DOHH2 (cell line): ENCODE measurements at regions not wholly inside any gene's neighbourhood (a gene's known extent, or its start where the extent isn't known, plus 50 kb on each side); places are given as distances from the start of the nearest gene placed in this dataset.

Experiments used
- H3F3A ChIP-seq: fragments of 200-600 bp; sonication (generic), shearing (Covaris generic); 2 replicates; pipeline ENCODE4 v1.6.0; 2016; ENCODE audit warnings: antibody characterized with exemption, mild to moderate bottlenecking; ENCODE audit not compliant: control insufficient read depth, insufficient read depth
- H3K27ac ChIP-seq: fragments of 200-600 bp; sonication (generic); 2 replicates; pipeline ENCODE4 v1.5.1; 2014; ENCODE audit warnings: low read depth, mild to moderate bottlenecking, low read length, moderate library complexity
- H3K27me3 ChIP-seq: fragments of 200-600 bp; sonication (generic); 2 replicates; pipeline ENCODE4 v1.6.1; 2014; ENCODE audit warnings: mild to moderate bottlenecking, low read length, mixed read lengths; ENCODE audit not compliant: control insufficient read depth
- H3K36me3 ChIP-seq: fragments of 200-600 bp; sonication (generic); 2 replicates; pipeline ENCODE4 v1.6.1; 2014; ENCODE audit warnings: mild to moderate bottlenecking, low read length, moderate library complexity, mixed read lengths; ENCODE audit not compliant: control insufficient read depth
- H3K4me1 ChIP-seq: fragments of 200-600 bp; sonication (generic); 2 replicates; pipeline ENCODE4 v1.6.1; 2014; ENCODE audit warnings: mild to moderate bottlenecking, low read length, mixed read lengths; ENCODE audit not compliant: control insufficient read depth
- H3K4me2 ChIP-seq: fragments of 200-600 bp; sonication (generic); 2 replicates; pipeline ENCODE4 v1.6.0; 2014; ENCODE audit warnings: mild to moderate bottlenecking, low read length, moderate library complexity
- H3K4me3 ChIP-seq: fragments of 200-600 bp; sonication (generic); 2 replicates; pipeline ENCODE4 v1.5.1; 2014; ENCODE audit warnings: mild to moderate bottlenecking, low read length, mixed read lengths
- H3K79me2 ChIP-seq: fragments of 200-600 bp; sonication (generic); 2 replicates; pipeline ENCODE4 v1.6.1; 2014; ENCODE audit warnings: mild to moderate bottlenecking, low read length, mixed read lengths; ENCODE audit not compliant: control insufficient read depth
- H3K9me2 ChIP-seq: fragments of 200-600 bp; sonication (generic); replicated peaks from 2 replicates; pipeline ENCODE4 v1.6.1; 2014; ENCODE audit warnings: mild to moderate bottlenecking, low read length, mixed read lengths; ENCODE audit not compliant: control insufficient read depth
- H3K9me3 ChIP-seq: fragments of 200-600 bp; sonication (generic); 2 replicates; pipeline ENCODE4 v1.6.1; 2014; ENCODE audit warnings: antibody characterized with exemption, low read length, mixed read lengths; ENCODE audit not compliant: control insufficient read depth, insufficient read depth
- H4K20me1 ChIP-seq: fragments of 200-600 bp; sonication (generic); 2 replicates; pipeline ENCODE4 v1.6.0; 2014; ENCODE audit warnings: low read depth, mild to moderate bottlenecking, antibody characterized with exemption, low read length, moderate library complexity; ENCODE audit not compliant: control insufficient read depth, insufficient read depth
- CTCF ChIP-seq: fragments of 200-600 bp; sonication (generic); IDR thresholded peaks from one replicate; pipeline ENCODE4 v1.5.1; 2014; ENCODE audit warnings: antibody characterized with exemption, mild to moderate bottlenecking, low read depth, low read length; ENCODE audit not compliant: poor library complexity, severe bottlenecking
- EZH2phosphoT487 ChIP-seq: fragments of 200-600 bp; sonication (generic); IDR thresholded peaks from 2 replicates; pipeline ENCODE4 v1.6.1; 2017; ENCODE audit warnings: borderline replicate concordance, mild to moderate bottlenecking, antibody characterized with exemption, low read length, moderate library complexity, mixed read lengths

GRCh38 chr4:132264176-132264575 lies 884.9 kb upstream of the PCDH10 start:
- Histone ChIP-seq H3K4me3 (no peak overlapping the region), H3F3A (no peaks in the 10 kb centered on the region), H4K20me1 (no peaks in the 10 kb centered on the region), H3K79me2 (no peaks in the 10 kb centered on the region), H3K36me3 (no peaks in the 10 kb centered on the region; the same call in 1 of the 2 replicates), H3K4me1 (no peaks in the 10 kb centered on the region), H3K27me3 (no peaks in the 10 kb centered on the region), H3K4me2 (no peak overlapping the region), H3K9me2 (no peaks in the 10 kb centered on the region), H3K9me3 (no peaks in the 10 kb centered on the region), H3K27ac (no peak overlapping the region)
- TF ChIP-seq EZH2phosphoT487 (no peak), CTCF (no peak)

GRCh38 chr4:132266374-132266773 lies 882.7 kb upstream of the PCDH10 start:
- no peak overlapping the region for H3K4me2 ChIP-seq
- TF ChIP-seq EZH2phosphoT487 (no peak), CTCF (no peak)

GRCh38 chr4:132267321-132267720 lies 881.8 kb upstream of the PCDH10 start:
- Histone ChIP-seq H3K79me2 (no peaks in the 10 kb centered on the region), H3K27ac (no peak overlapping the region), H3K4me2 (no peak overlapping the region)

More at GRCh38 chr4:132266374-132266773, 882.7 kb upstream of the PCDH10 start:
- no peaks in the 10 kb centered on the region for H4K20me1 ChIP-seq
- H3K36me3 ChIP-seq, result no peaks in the 10 kb centered on the region; the same call in 1 of the 2 replicates
- H3K4me1 ChIP-seq, result no peaks in the 10 kb centered on the region
- no peaks in the 10 kb centered on the region for H3K27me3 ChIP-seq
- no peaks in the 10 kb centered on the region for H3F3A ChIP-seq
- H3K9me2 ChIP-seq, result no peaks in the 10 kb centered on the region
- H3K27ac ChIP-seq, result no peak overlapping the region
- H3K79me2 ChIP-seq, result no peaks in the 10 kb centered on the region
- no peak overlapping the region for H3K4me3 ChIP-seq
- H3K9me3 ChIP-seq, result no peaks in the 10 kb centered on the region

More at GRCh38 chr4:132267321-132267720, 881.8 kb upstream of the PCDH10 start:
- TF ChIP-seq EZH2phosphoT487 (no peak), CTCF (no peak)
- Histone ChIP-seq H3K36me3 (no peaks in the 10 kb centered on the region; the same call in 1 of the 2 replicates), H3K4me1 (no peaks in the 10 kb centered on the region), H3K27me3 (no peaks in the 10 kb centered on the region), H3F3A (no peaks in the 10 kb centered on the region), H3K4me3 (no peak overlapping the region), H4K20me1 (no peaks in the 10 kb centered on the region), H3K9me3 (no peaks in the 10 kb centered on the region), H3K9me2 (no peaks in the 10 kb centered on the region)
